T47D (cell line): ENCODE measurements at regions not wholly inside any gene's neighbourhood (a gene's known extent, or its start where the extent isn't known, plus 50 kb on each side); places are given as distances from the start of the nearest gene placed in this dataset.
"Not testable (repeated sequence)": the region's sequence is repeated elsewhere in the genome, so short reads cannot be mapped to it uniquely, and the experiment has no call there.

Source experiments
- DNase-seq, 2 experiments: peaks; one replicate each; pipeline versions ENCODE4 v3.0.0 to v3.0.0-alpha.2; 2011 to 2012; ENCODE audit warnings: low read depth in 1 of 2, low spot score in 1 of 2
- JUND ChIP-seq: IDR thresholded peaks from 2 replicates; pipeline ENCODE4 v1.6.1; 2012; ENCODE audit warnings: low read depth
- in situ Hi-C: cut with HindIII; loops from 2 replicates; pipeline ENCODE4 v1.10.0; 2016; ENCODE audit warnings: low sequenced_read_pairs, low pct_unique_long_range_greater_than_20kb

GRCh38 chr5:166781737-166782136 is 1509.7 kb upstream of the WWC1 start:
- no peak for DNase-seq
- in situ Hi-C loops, result no loop called here
- TF ChIP-seq JUND, result no peak

GRCh38 chr5:166784545-166785078 is 1506.8 kb upstream of the WWC1 start:
- in situ Hi-C loops, result no loop called here
- no peak for DNase-seq
- no peak for TF ChIP-seq JUND

GRCh38 chr5:166786178-166786577 is 1505.3 kb upstream of the WWC1 start:
- in situ Hi-C loops, result no loop called here
- no peak for TF ChIP-seq JUND
- DNase-seq, result no peak

- TF ChIP-seq JUND, result no peak
- DNase-seq, result no peak
- in situ Hi-C loops, result no loop called here
These were observed 1504.6 kb upstream of the WWC1 start for GRCh38 chr5:166786889-166787288.

- in situ Hi-C loops, result no loop called here
- TF ChIP-seq JUND, result no peak
- DNase-seq, result no peak
These were observed 1503.4 kb upstream of the WWC1 start for GRCh38 chr5:166788050-166788449.

GRCh38 chr5:166795756-166796155 is 1495.7 kb upstream of the WWC1 start:
- no peak for DNase-seq
- in situ Hi-C loops, result no loop called here
- no peak for TF ChIP-seq JUND

GRCh38 chr5:166803058-166803457 is 1488.4 kb upstream of the WWC1 start:
- in situ Hi-C loops, result no loop called here
- DNase-seq, result no peak
- no peak for TF ChIP-seq JUND

GRCh38 chr5:166804223-166804622 is 1487.2 kb upstream of the WWC1 start:
- DNase-seq, in situ Hi-C loops: not testable (repeated sequence)

GRCh38 chr5:166804693-166805092 is 1486.8 kb upstream of the WWC1 start:
- in situ Hi-C loops, DNase-seq: not testable (repeated sequence)

- DNase-seq, in situ Hi-C loops: not testable (repeated sequence)
These were observed 1481.3 kb upstream of the WWC1 start for GRCh38 chr5:166810093-166810658.

GRCh38 chr5:166810721-166811120 is 1480.7 kb upstream of the WWC1 start:
- TF ChIP-seq JUND, result no peak
- DNase-seq, result no peak
- in situ Hi-C loops, result no loop called here

- in situ Hi-C loops, result no loop called here
- no peak for TF ChIP-seq JUND
- no peak for DNase-seq
These were observed 1468.1 kb upstream of the WWC1 start for GRCh38 chr5:166823360-166823759.

- TF ChIP-seq JUND, result no peak
- DNase-seq, result no peak
- in situ Hi-C loops, result no loop called here
These were observed 1457.2 kb upstream of the WWC1 start for GRCh38 chr5:166834246-166834645.

GRCh38 chr5:166845044-166845443 is 1446.4 kb upstream of the WWC1 start:
- peak; percentile 58 to 83 for DNase-seq
- no peak for TF ChIP-seq JUND
- in situ Hi-C loops, result no loop called here
